ENCODE measurements at regions not wholly inside any gene's neighbourhood (a gene's known extent, or its start where the extent isn't known, plus 50 kb on each side); places are given as distances from the start of the nearest gene placed in this dataset.

- 94% methylated on average over 1 of the region's 1 CpG for WGBS, 2 donors
- Histone ChIP-seq H3K27me3 (no peaks in the 10 kb centered on the region), H3K36me3 (no peaks in the 10 kb centered on the region), H3K27ac (no peak overlapping the region), H3K9me3 (peaks cover 0 to 18% (median 0%) of the 10 kb centered on the region in 11 donors), H3K4me3 (no peak overlapping the region), H3K4me1 (no peaks in the 10 kb centered on the region)
- ATAC-seq, result no peak
- no peak for TF ChIP-seq CTCF (IDR thresholded peaks at IDR 0.05)
- intact Hi-C loops (cut with DNase I), result no loop called here
- DNase-seq, result no peak
These were observed 240.8 kb upstream of the POM121L12 start for GRCh38 chr7:52794621-52795020.

- WGBS, 2 donors, result 69 to 89% methylated on average over 4 of the region's 4 CpGs
- no peak overlapping the region for H3K27ac ChIP-seq
- no peaks in the 10 kb centered on the region for H3K4me1 ChIP-seq
- no peak overlapping the region for H3K4me3 ChIP-seq
- no peaks in the 10 kb centered on the region for H3K27me3 ChIP-seq
- H3K36me3 ChIP-seq, result no peaks in the 10 kb centered on the region
- no peak for ATAC-seq
- DNase-seq, result no peak
- no peak for TF ChIP-seq CTCF (IDR thresholded peaks at IDR 0.05)
- intact Hi-C loops (cut with DNase I), result no loop called here
- H3K9me3 ChIP-seq, result peaks cover 0 to 11% (median 0%) of the 10 kb centered on the region in 11 donors
These were observed 244.2 kb upstream of the POM121L12 start for GRCh38 chr7:52791176-52791700.

- H3K4me1 ChIP-seq, result no peaks in the 10 kb centered on the region
- no peak overlapping the region for H3K4me3 ChIP-seq
- H3K27ac ChIP-seq, result no peak overlapping the region
- 77 to 87% methylated on average over 3 of the region's 3 CpGs for WGBS, 2 donors
- H3K27me3 ChIP-seq, result no peaks in the 10 kb centered on the region
- no peak for TF ChIP-seq CTCF (IDR thresholded peaks at IDR 0.05)
- intact Hi-C loops (cut with DNase I), result no loop called here
- ATAC-seq, result no peak
- peaks cover 0 to 9% (median 0%) of the 10 kb centered on the region in 11 donors for H3K9me3 ChIP-seq
- no peaks in the 10 kb centered on the region for H3K36me3 ChIP-seq
- no peak for DNase-seq
These were observed 249.3 kb upstream of the POM121L12 start for GRCh38 chr7:52786174-52786573.

DNA sequence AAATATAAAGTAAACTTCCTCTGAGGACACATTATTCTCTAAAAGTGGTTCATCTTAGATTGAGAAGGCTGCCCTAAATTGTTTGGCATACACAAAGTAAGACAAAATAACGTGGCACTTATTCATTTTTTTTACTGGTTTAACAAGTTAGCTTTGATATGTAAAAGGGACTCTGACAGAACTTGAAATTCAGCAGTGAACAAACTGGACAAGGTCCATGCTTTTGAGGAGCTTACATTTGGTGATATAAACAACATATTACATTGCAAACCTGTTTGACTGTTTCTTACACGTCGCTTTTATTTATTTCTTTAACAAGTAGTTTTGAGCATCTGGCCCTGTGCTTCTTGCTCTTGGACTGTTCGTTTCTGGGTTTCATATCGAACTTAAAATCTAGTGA, 253.1 kb upstream of the POM121L12 start:
- Histone ChIP-seq H3K27ac (no peak overlapping the region), H3K27me3 (no peaks in the 10 kb centered on the region), H3K4me3 (no peak overlapping the region), H3K36me3 (no peaks in the 10 kb centered on the region), H3K4me1 (no peaks in the 10 kb centered on the region), H3K9me3 (peaks cover 0 to 24% (median 3%) of the 10 kb centered on the region in 11 donors)
- ATAC-seq (no peak), DNase-seq (no peak)
- intact Hi-C loops (cut with DNase I), result no loop called here
- no peak for TF ChIP-seq CTCF (IDR thresholded peaks at IDR 0.05)
- whole genome bisulfite sequencing, 2 donors, result 79 to 82% methylated on average over 5 of the region's 5 CpGs

Measured in heart right ventricle (tissue), 16 donors.